Gastroesophageal sphincter (tissue), 3 donors: ENCODE measurements at regions not wholly inside any gene's neighbourhood (a gene's known extent, or its start where the extent isn't known, plus 50 kb on each side); places are given as distances from the start of the nearest gene placed in this dataset.

Source experiments
- EP300 ChIP-seq: sonication (generic); formaldehyde crosslinking; IDR thresholded peaks from one replicate; pipeline ENCODE4 v1.6.1; 2017; ENCODE audit warnings: antibody characterized with exemption, mild to moderate bottlenecking
- POLR2A ChIP-seq, 2 donors: fragments of 450-650 bp; IDR thresholded peaks; one replicate each; pipeline ENCODE4 v1.6.1; 2017; ENCODE audit warnings: antibody characterized with exemption in 2 of 2, mild to moderate bottlenecking in 2 of 2, moderate library complexity in 1 of 2
- POLR2AphosphoS5 ChIP-seq: sonication (generic); formaldehyde crosslinking; IDR thresholded peaks from one replicate; pipeline ENCODE4 v1.6.1; 2017; ENCODE audit warnings: antibody characterized with exemption
- TF ChIP-seq, protein P1 (sequence below), 4 experiments: fragments of 200-600 bp in 2 of 4; fragments of 450-650 bp in 2 of 4; sonication (generic) in 1 of 4; IDR thresholded peaks; one replicate each; pipeline ENCODE4 v1.5.1; 2017 to 2019; ENCODE audit warnings: antibody characterized with exemption in 4 of 4, mild to moderate bottlenecking in 2 of 4, moderate library complexity in 2 of 4

DNA sequence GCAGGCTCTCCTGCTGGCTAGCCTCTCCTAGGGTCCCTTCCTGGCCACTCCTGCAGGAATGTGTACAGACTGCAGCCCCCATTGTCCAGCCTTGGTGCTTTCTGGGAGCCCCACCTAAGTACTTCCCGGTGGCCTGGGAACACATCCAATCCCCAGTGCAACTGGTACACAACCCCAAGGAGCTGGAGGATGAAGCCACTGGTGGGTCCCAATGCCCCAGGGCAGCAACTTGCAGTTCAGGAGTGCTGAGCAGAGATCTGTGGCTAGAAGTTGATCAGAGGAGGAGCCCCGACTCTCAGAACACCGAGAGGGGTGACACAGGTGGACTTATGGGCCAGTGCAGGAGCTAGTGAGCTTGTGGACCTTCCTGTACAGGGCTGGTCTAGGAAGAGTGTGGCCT, 1093.7 kb upstream of the ACO1 start:
- no peak for TF ChIP-seq POLR2AphosphoS5
- TF ChIP-seq, protein P1, sequence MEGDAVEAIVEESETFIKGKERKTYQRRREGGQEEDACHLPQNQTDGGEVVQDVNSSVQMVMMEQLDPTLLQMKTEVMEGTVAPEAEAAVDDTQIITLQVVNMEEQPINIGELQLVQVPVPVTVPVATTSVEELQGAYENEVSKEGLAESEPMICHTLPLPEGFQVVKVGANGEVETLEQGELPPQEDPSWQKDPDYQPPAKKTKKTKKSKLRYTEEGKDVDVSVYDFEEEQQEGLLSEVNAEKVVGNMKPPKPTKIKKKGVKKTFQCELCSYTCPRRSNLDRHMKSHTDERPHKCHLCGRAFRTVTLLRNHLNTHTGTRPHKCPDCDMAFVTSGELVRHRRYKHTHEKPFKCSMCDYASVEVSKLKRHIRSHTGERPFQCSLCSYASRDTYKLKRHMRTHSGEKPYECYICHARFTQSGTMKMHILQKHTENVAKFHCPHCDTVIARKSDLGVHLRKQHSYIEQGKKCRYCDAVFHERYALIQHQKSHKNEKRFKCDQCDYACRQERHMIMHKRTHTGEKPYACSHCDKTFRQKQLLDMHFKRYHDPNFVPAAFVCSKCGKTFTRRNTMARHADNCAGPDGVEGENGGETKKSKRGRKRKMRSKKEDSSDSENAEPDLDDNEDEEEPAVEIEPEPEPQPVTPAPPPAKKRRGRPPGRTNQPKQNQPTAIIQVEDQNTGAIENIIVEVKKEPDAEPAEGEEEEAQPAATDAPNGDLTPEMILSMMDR (IDR thresholded peaks at IDR 0.05), result no peak
- TF ChIP-seq POLR2A (IDR thresholded peaks at IDR 0.05), result no peak
- no peak for TF ChIP-seq EP300
